ENCODE measurements at regions not wholly inside any gene's neighbourhood (a gene's known extent, or its start where the extent isn't known, plus 50 kb on each side); places are given as distances from the start of the nearest gene placed in this dataset.

DNA sequence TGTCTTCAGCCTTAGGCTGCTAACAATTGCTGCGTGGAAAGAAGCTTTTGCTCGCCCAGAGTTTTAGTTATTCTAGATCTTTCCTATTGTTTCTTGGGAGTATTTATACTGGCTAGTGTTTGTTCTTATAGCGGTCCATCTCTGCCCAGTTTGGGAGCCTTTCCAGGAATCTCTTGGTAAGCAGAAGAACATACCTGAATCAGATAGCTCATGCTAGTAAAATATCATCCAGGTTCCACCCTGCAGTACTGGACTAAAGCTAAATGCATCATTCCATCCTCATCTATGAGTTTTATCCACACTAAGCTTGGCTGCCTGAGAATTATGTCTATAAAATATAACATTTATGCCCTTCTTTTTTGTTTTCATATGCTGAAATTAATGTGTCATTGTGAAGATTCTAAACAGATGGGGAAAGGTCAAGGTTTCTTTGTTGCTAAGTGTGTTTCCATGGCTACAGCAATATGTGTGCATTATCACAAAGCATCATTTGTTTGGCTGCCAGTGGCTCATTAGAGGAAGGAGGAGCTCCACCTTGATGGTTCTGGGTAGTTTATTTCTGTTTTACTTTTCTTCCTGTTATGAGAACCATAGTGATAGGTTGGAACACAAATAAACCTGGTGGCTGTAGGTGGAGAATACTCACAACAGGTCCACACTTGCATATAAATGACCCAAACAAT, 182.8 kb downstream of the PIK3C3 start:
- no peaks in the 10 kb centered on the region for H3K27me3 Mint-ChIP-seq (ENCODE audit: low read depth)
- no peak for DNase-seq
- no peaks in the 10 kb centered on the region for H3K36me3 Mint-ChIP-seq (ENCODE audit: insufficient read depth)
- H3K9me3 Mint-ChIP-seq = peaks cover 12% of the 10 kb centered on the region
- H3K4me3 Mint-ChIP-seq = no peak overlapping the region
- no peaks in the 10 kb centered on the region for H3K4me1 Mint-ChIP-seq (ENCODE audit: low read depth)
- ATAC-seq = no peak

DNA sequence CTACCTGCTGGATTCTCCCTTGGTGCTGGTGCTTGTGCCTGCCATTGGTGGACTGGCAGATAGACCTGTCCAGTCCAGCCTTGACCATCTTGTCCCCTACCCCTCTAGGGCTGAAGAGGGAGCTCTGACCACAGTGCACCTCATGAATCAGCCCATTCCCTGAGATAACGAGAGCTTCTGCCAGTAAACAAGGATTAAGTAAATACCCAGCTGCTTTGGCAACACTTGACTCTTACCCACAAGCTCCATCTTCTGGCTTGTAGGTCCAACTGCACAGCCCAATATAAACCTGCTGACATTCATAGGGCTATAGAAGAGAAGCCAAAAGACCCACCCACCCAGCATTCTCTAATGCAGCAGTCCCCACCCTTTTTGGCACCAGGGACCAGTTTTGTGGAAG, 186.4 kb downstream of the PIK3C3 start:
- Mint-ChIP-seq H3K9me3 (peaks cover 13% of the 10 kb centered on the region), H3K4me3 (no peak overlapping the region), H3K27me3 (ENCODE audit: low read depth) (no peaks in the 10 kb centered on the region), H3K36me3 (ENCODE audit: insufficient read depth) (no peaks in the 10 kb centered on the region), H3K4me1 (ENCODE audit: low read depth) (no peaks in the 10 kb centered on the region)
- DNase-seq (no peak), ATAC-seq (no peak)

DNA sequence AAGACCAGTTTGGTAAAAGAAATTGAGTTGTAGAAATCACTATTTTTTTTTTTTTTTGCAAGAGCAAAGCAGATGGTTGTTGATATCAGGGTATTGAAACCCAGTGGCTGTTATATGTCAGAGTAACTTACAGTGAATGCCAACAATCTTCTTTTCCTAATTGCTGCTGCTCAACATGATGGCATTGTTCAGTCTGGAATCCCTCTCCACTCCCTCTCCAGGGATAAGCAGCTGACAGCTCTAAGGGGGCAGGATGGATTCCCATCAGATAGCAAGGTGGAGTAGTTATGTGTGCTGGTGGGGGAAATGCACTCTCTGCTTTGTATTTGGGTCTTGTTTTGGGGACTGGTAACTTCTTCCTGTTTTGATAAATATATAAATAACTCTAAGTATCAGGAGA, 200.0 kb downstream of the PIK3C3 start:
- DNase-seq (no peak), ATAC-seq (no peak)
- no peaks in the 10 kb centered on the region for H3K9me3 Mint-ChIP-seq
- H3K27me3 Mint-ChIP-seq (ENCODE audit: low read depth) = no peaks in the 10 kb centered on the region
- H3K4me1 Mint-ChIP-seq (ENCODE audit: low read depth) = no peaks in the 10 kb centered on the region
- no peaks in the 10 kb centered on the region for H3K36me3 Mint-ChIP-seq (ENCODE audit: insufficient read depth)
- H3K4me3 Mint-ChIP-seq = no peak overlapping the region

DNA sequence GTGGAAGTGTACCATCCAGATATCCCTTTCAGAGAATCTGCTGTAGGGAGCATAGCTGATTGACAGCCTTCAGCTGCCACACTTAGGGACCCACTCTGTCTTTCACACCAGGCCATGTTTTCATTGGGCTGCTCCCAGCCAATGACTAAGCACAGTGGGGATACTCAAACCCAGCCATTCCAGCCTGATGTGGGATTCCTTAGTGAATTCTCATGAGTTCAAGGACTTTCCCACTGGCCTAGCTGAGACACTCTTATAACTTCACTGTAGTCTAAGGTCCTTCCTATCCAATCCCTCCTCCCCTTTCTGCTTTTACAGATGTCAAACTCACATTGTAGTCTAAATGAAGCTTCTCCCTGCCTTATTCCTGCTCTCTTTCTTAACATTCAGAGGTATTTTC, 201.2 kb downstream of the PIK3C3 start:
- Mint-ChIP-seq H3K36me3 (ENCODE audit: insufficient read depth) (no peaks in the 10 kb centered on the region), H3K4me1 (ENCODE audit: low read depth) (no peaks in the 10 kb centered on the region), H3K4me3 (no peak overlapping the region), H3K27me3 (ENCODE audit: low read depth) (no peaks in the 10 kb centered on the region), H3K9me3 (no peaks in the 10 kb centered on the region)
- ATAC-seq (no peak), DNase-seq (no peak)

DNA sequence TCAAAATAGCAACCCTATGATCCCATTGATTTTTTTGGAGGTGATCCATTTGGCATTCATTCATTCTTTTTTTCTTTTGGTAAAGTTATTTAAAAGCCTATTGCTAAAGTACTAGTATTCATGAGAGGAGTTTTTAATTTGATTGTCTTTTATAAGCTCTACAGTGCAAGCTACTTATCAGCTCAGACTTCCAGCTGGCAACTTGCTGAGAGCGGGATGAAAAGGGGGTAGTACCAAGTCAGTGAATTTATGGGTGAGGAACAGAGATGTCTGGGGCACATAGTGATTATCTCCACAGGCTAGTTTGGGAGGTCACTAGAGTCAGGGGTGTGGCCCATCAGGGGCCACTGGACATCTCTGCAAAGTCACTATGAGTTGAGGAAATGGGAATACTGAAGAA, 202.4 kb downstream of the PIK3C3 start:
- Mint-ChIP-seq H3K4me3 (no peak overlapping the region), H3K27me3 (ENCODE audit: low read depth) (no peaks in the 10 kb centered on the region), H3K36me3 (ENCODE audit: insufficient read depth) (no peaks in the 10 kb centered on the region), H3K9me3 (no peaks in the 10 kb centered on the region), H3K4me1 (ENCODE audit: low read depth) (no peaks in the 10 kb centered on the region)
- DNase-seq (no peak), ATAC-seq (no peak)

DNA sequence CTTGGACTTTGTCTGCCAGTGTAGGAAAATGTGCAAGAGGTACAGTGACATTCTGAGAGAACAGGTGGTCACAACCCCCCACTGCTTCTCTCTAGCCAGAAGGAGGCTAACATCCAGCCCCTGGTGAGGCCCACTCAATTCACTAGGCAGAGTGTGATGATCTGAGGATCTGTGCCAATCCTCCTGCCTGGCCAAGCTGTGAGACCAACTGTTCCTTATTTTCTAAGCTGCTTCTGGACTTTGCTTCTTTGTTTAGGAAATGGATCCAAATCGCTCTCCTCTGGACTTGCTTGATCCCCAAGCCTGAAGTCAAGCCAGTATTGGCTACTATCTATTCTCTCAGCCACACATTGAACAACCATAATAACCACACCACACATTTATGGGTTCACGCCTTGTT, 202.8 kb downstream of the PIK3C3 start:
- no peaks in the 10 kb centered on the region for H3K4me1 Mint-ChIP-seq (ENCODE audit: low read depth)

DNA sequence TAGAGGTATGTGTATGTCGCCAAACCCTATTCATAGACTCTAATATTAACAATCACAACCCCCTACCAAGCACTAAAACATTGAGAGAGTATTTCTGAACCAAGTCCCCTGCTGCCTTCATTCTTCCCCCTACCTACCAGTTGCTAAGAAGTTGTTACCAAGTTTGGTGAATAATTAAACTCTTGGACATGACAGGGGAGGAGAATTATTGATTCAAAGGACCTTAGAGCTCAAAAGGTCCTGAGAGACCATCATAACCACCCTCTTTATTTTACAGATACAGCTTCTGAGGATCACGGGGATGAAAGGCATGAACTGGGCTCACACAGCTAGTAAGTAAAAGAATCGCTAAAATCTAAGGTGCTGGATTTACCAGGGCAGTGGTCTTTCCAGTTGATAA, 204.1 kb downstream of the PIK3C3 start:
- no peak for DNase-seq
- no peak for ATAC-seq
- H3K27me3 Mint-ChIP-seq (ENCODE audit: low read depth) = no peaks in the 10 kb centered on the region
- H3K36me3 Mint-ChIP-seq (ENCODE audit: insufficient read depth) = no peaks in the 10 kb centered on the region
- H3K4me3 Mint-ChIP-seq = no peak overlapping the region
- no peaks in the 10 kb centered on the region for H3K9me3 Mint-ChIP-seq
- H3K4me1 Mint-ChIP-seq (ENCODE audit: low read depth) = no peaks in the 10 kb centered on the region

More for the DNA sequence above, 202.8 kb downstream of the PIK3C3 start:
- no peak overlapping the region for H3K4me3 Mint-ChIP-seq
- no peaks in the 10 kb centered on the region for H3K36me3 Mint-ChIP-seq (ENCODE audit: insufficient read depth)
- H3K9me3 Mint-ChIP-seq = no peaks in the 10 kb centered on the region
- no peaks in the 10 kb centered on the region for H3K27me3 Mint-ChIP-seq (ENCODE audit: low read depth)
- no peak for ATAC-seq
- no peak for DNase-seq

DNA sequence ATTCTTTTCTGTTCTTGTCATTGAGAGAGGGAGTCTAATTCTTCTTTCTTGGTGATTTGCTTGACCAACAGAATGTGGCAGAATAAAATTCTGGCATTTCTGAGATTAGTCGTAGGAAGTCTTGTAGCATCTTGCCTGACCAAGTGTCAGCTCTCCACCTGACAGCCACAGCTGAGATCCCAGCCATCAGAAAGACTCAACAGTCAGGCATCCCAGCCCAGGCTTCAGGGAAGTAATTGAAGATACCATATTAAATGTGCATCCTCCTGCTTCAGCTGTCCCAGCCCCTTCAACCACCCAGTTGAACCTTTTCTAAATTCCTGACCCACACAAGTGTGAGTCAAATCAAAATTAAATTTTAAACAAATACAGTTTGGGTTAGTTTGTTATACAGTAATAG, 208.3 kb downstream of the PIK3C3 start:
- ATAC-seq (no peak), DNase-seq (no peak)
- H3K36me3 Mint-ChIP-seq (ENCODE audit: insufficient read depth) = no peaks in the 10 kb centered on the region
- no peaks in the 10 kb centered on the region for H3K9me3 Mint-ChIP-seq
- no peak overlapping the region for H3K4me3 Mint-ChIP-seq
- no peaks in the 10 kb centered on the region for H3K27me3 Mint-ChIP-seq (ENCODE audit: low read depth)
- no peaks in the 10 kb centered on the region for H3K4me1 Mint-ChIP-seq (ENCODE audit: low read depth)

DNA sequence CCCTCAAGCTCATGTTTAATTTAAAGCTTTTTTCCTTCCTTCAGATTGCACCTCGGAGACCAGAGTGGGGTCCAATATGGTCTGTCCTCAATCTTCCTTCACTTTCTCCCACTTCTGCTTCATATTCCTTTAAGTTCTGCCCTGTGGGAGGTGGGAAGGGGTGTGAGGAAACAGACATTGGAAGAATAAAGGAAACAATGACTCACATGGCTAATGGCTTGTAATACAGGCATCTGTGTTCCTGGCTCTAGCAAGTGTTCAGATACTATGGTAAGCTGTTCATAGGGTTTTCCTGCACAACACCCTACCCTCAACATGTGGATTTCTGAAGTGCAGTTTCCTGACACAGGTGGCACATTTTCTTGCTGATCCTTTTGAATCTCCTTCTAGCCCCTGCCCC, 209.5 kb downstream of the PIK3C3 start:
- Mint-ChIP-seq H3K36me3 (ENCODE audit: insufficient read depth) (no peaks in the 10 kb centered on the region), H3K9me3 (no peaks in the 10 kb centered on the region), H3K4me1 (ENCODE audit: low read depth) (no peaks in the 10 kb centered on the region), H3K27me3 (ENCODE audit: low read depth) (no peaks in the 10 kb centered on the region), H3K4me3 (no peak overlapping the region)
- DNase-seq = no peak
- ATAC-seq = no peak

DNA sequence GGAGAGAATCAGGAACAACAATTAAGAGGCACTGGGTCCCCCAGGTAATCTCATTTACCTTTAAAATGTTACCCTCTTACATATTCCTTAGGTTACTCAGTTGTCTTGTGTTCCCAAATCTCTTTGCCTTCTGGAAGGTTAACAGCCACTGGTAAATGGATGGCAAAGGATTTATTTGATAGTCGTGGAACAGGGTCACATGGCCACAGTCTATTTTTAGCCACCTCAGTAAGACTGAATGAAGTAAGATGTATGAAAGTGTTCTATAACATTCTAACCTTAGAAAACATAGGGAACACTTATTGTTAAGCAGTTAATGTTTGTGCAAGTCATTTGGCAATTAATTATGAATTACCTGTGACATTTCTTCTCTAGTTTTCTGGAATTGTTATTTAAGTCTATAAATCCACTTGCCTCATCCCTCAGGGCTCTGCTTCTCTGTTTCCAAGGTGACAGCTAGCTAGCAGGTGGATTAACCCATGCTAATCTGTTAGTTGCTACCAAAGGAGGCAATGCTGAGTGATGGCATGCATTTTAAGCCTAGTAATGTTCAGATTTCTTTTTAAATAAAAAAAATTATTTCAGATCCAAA, 211.0 kb downstream of the PIK3C3 start:
- DNase-seq = no peak
- Mint-ChIP-seq H3K9me3 (no peaks in the 10 kb centered on the region), H3K4me1 (ENCODE audit: low read depth) (no peaks in the 10 kb centered on the region), H3K36me3 (ENCODE audit: insufficient read depth) (no peaks in the 10 kb centered on the region), H3K4me3 (no peak overlapping the region), H3K27me3 (ENCODE audit: low read depth) (no peaks in the 10 kb centered on the region)
- no peak for ATAC-seq

DNA sequence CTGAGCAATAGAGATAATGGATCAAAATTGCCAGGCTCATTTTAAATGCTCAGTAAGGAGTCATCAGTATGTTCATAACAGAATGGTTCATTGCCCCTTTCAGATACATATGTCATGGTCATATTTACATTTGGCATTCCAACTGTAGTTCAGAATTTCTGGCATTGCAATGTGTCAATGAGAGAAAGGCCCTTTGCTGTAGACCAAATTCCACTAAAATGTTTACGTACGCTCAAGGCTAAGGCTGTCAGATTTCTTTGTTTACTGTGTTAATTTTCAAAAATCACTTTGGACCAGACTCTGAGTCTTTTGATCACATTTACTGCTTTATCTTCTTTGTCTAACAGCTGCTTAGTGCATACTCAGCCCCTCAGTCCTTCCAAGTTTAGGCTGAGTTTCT, 213.5 kb downstream of the PIK3C3 start:
- no peaks in the 10 kb centered on the region for H3K36me3 Mint-ChIP-seq (ENCODE audit: insufficient read depth)
- no peaks in the 10 kb centered on the region for H3K4me1 Mint-ChIP-seq (ENCODE audit: low read depth)
- H3K4me3 Mint-ChIP-seq = no peak overlapping the region
- no peak for DNase-seq
- H3K27me3 Mint-ChIP-seq (ENCODE audit: low read depth) = no peaks in the 10 kb centered on the region
- ATAC-seq = no peak
- no peaks in the 10 kb centered on the region for H3K9me3 Mint-ChIP-seq

DNA sequence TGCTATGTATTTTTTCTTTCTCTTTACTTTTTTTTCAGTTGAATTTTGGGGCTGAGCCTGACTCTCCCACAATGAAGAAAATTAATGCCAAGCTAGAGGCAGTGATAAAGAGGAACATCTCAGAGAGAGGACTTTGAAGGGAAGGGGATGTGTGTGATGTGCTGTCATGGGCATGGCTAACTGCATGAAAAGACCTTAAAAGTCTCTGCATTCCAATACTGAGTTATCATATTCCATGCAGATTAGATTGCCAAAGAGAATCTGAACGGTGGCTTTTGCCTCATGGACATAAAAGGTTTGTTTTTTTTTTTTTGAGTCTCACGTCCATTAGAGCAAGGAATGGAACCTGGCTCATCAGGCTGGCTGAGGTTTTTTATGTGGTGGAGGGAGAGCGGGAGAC, 213.9 kb downstream of the PIK3C3 start:
- H3K27me3 Mint-ChIP-seq (ENCODE audit: low read depth) = no peaks in the 10 kb centered on the region
- H3K4me1 Mint-ChIP-seq (ENCODE audit: low read depth) = no peaks in the 10 kb centered on the region
- ATAC-seq = no peak
- no peak for DNase-seq
- no peaks in the 10 kb centered on the region for H3K9me3 Mint-ChIP-seq
- H3K4me3 Mint-ChIP-seq = no peak overlapping the region
- H3K36me3 Mint-ChIP-seq (ENCODE audit: insufficient read depth) = no peaks in the 10 kb centered on the region

DNA sequence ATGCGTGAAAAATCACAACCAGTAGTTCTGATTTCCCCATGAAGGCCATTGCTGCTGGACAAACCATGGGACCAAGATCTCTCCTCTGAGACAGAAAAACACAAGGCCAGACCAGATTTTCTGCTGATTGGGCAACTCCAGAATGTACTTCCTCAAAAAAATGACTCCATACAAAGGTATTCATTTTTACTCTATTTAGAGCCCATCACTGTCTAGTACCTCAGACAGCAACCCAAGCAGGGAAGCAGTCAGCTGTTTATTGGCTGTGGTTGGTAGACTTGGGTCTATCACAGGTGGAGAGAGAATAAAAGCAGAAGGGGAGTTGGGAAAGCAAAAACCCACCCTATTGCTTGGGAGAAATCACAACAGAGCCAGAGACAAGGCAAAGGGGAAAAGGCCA, 219.9 kb downstream of the PIK3C3 start:
- Mint-ChIP-seq H3K4me3 (no peak overlapping the region), H3K9me3 (no peaks in the 10 kb centered on the region), H3K27me3 (ENCODE audit: low read depth) (no peaks in the 10 kb centered on the region), H3K36me3 (ENCODE audit: insufficient read depth) (no peaks in the 10 kb centered on the region), H3K4me1 (ENCODE audit: low read depth) (no peaks in the 10 kb centered on the region)
- DNase-seq (no peak), ATAC-seq (no peak)

DNA sequence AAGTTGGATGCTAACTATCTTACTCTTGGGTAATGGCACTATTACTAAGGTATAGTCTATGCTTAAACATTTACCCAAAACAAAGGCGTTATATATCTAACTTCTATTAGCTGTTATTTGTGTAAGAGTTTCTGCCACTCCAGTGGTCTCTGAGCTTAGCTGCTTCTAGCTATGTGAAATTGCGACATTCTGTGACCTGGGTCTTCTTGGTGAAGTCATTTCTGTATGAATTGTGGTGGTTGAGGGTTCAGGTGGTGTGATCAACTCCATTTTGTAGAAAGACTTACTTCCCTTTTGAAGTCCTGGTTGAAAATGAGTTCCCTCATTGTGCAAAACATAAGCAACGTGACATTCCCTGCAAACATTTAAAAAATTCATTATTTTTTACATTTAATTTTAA, 221.6 kb downstream of the PIK3C3 start:
- no peak for ATAC-seq
- no peaks in the 10 kb centered on the region for H3K9me3 Mint-ChIP-seq
- no peak overlapping the region for H3K4me3 Mint-ChIP-seq
- H3K27me3 Mint-ChIP-seq (ENCODE audit: low read depth) = no peaks in the 10 kb centered on the region
- H3K4me1 Mint-ChIP-seq (ENCODE audit: low read depth) = no peaks in the 10 kb centered on the region
- DNase-seq = no peak
- no peaks in the 10 kb centered on the region for H3K36me3 Mint-ChIP-seq (ENCODE audit: insufficient read depth)

DNA sequence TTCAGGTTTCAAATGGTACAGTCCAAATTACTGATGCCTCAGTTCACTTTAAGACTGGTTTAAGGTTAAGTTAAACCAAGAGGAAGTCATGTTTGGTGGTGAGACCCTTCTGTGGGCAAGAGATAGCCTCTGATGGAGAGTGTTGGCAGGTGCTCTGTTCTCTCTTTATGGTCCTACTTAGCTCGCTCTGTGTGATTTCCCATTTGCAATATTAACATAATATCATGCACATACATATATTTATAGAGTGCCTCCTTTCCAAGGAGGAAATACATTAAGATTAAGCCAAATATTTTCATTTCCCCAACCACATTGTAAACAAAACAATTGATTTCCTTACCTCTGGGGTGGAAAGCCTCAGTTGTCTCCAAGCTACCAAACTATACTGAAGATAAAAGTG, 222.4 kb downstream of the PIK3C3 start:
- ATAC-seq (no peak), DNase-seq (no peak)
- Mint-ChIP-seq H3K9me3 (no peaks in the 10 kb centered on the region), H3K4me3 (no peak overlapping the region), H3K27me3 (ENCODE audit: low read depth) (no peaks in the 10 kb centered on the region), H3K4me1 (ENCODE audit: low read depth) (no peaks in the 10 kb centered on the region), H3K36me3 (ENCODE audit: insufficient read depth) (no peaks in the 10 kb centered on the region)

Measured in activated T-cell treated with anti-CD3 and anti-CD28 coated beads, Interleukin-2, amount 50 U/mL, for 4 hours (primary cell).